T47D (cell line): ENCODE measurements at regions not wholly inside any gene's neighbourhood (a gene's known extent, or its start where the extent isn't known, plus 50 kb on each side); places are given as distances from the start of the nearest gene placed in this dataset.

Experiments
- DNase-seq, 2 experiments: peaks; one replicate each; pipeline versions ENCODE4 v3.0.0 to v3.0.0-alpha.2; 2011 to 2012; ENCODE audit warnings: low read depth in 1 of 2, low spot score in 1 of 2
- JUND ChIP-seq: IDR thresholded peaks from 2 replicates; pipeline ENCODE4 v1.6.1; 2012; ENCODE audit warnings: low read depth
- in situ Hi-C: cut with HindIII; loops from 2 replicates; pipeline ENCODE4 v1.10.0; 2016; ENCODE audit warnings: low sequenced_read_pairs, low pct_unique_long_range_greater_than_20kb

GRCh38 chr13:105598529-105598928 is 936.9 kb downstream of the EFNB2 start:
- no peak for TF ChIP-seq JUND
- no peak for DNase-seq
- in situ Hi-C loops = no loop called here

- no peak for TF ChIP-seq JUND
These were observed 937.9 kb downstream of the EFNB2 start for GRCh38 chr13:105597573-105597972.

GRCh38 chr13:105595471-105595870 is 940.0 kb downstream of the EFNB2 start:
- in situ Hi-C loops = no loop called here
- no peak for TF ChIP-seq JUND
- DNase-seq = no peak

More at GRCh38 chr13:105597573-105597972, 937.9 kb downstream of the EFNB2 start:
- no peak for DNase-seq
- in situ Hi-C loops = no loop called here

GRCh38 chr13:105591277-105591676 is 944.2 kb downstream of the EFNB2 start:
- TF ChIP-seq JUND = no peak
- no peak for DNase-seq
- in situ Hi-C loops = no loop called here

- DNase-seq = peak in 1 of 2 experiments; percentile 20
- TF ChIP-seq JUND = no peak
- in situ Hi-C loops = no loop called here
These were observed 947.7 kb downstream of the EFNB2 start for GRCh38 chr13:105587786-105588185.

GRCh38 chr13:105579821-105580710 is 955.4 kb downstream of the EFNB2 start:
- DNase-seq = peak in 1 of 2 experiments; percentile 49
- no peak for TF ChIP-seq JUND
- in situ Hi-C loops = no loop called here

GRCh38 chr13:105573136-105573535 is 962.3 kb downstream of the EFNB2 start:
- TF ChIP-seq JUND = no peak
- no peak for DNase-seq
- in situ Hi-C loops = no loop called here

- no peak for TF ChIP-seq JUND
- no peak for DNase-seq
- in situ Hi-C loops = no loop called here
These were observed 963.1 kb downstream of the EFNB2 start for GRCh38 chr13:105572401-105572800.

GRCh38 chr13:105569816-105570215 is 965.6 kb downstream of the EFNB2 start:
- no peak for DNase-seq
- in situ Hi-C loops = no loop called here
- no peak for TF ChIP-seq JUND

- no peak for DNase-seq
- TF ChIP-seq JUND = no peak
- in situ Hi-C loops = no loop called here
These were observed 967.4 kb downstream of the EFNB2 start for GRCh38 chr13:105567951-105568525.

- TF ChIP-seq JUND = no peak
- DNase-seq = no peak
- in situ Hi-C loops = no loop called here
These were observed 970.2 kb downstream of the EFNB2 start for GRCh38 chr13:105565136-105565727.

- DNase-seq = no peak
- TF ChIP-seq JUND = no peak
- in situ Hi-C loops = no loop called here
These were observed 983.4 kb downstream of the EFNB2 start for GRCh38 chr13:105552078-105552477.

- DNase-seq = no peak
- TF ChIP-seq JUND = no peak
- in situ Hi-C loops = no loop called here
These were observed 987.6 kb downstream of the EFNB2 start for GRCh38 chr13:105547851-105548250.
